Ascending aorta (tissue), 2 donors: ENCODE measurements at regions not wholly inside any gene's neighbourhood (a gene's known extent, or its start where the extent isn't known, plus 50 kb on each side); places are given as distances from the start of the nearest gene placed in this dataset.

Experiments used
- DNase-seq, 2 donors: peaks; one replicate each; pipeline ENCODE4 v3.0.0-alpha.2; 2019; ENCODE audit warnings: low spot score in 2 of 2
- H3K27ac ChIP-seq, 2 donors: fragments of 200-600 bp; sonication (generic); one replicate each; pipeline ENCODE4 v1.5.1; 2016 to 2017; ENCODE audit warnings: mild to moderate bottlenecking in 1 of 2
- H3K27me3 ChIP-seq: fragments of 200-600 bp; sonication (generic); one replicate; pipeline ENCODE4 v1.5.1; 2017
- H3K36me3 ChIP-seq, 2 donors: fragments of 200-600 bp; sonication (generic); one replicate each; pipeline ENCODE4 v1.5.1; 2016
- H3K4me1 ChIP-seq, 2 donors: fragments of 200-600 bp; sonication (generic); one replicate each; pipeline ENCODE4 v1.5.1; 2016 to 2017; ENCODE audit warnings: mild to moderate bottlenecking in 1 of 2
- H3K4me3 ChIP-seq, 2 donors: fragments of 200-600 bp; sonication (generic); one replicate each; pipeline ENCODE4 v1.5.1; 2016 to 2017; ENCODE audit warnings: mild to moderate bottlenecking in 1 of 2
- H3K9me3 ChIP-seq, 2 donors: fragments of 200-600 bp; sonication (generic); one replicate each; pipeline ENCODE4 v1.5.1; 2016
- intact Hi-C: fragments of 100-400 bp; cut with DNase I; formaldehyde crosslinking; loops from one replicate; pipeline ENCODE4 v1.15.1; 2023
- TF ChIP-seq, protein P1 (sequence below), 3 experiments: fragments of 200-600 bp in 2 of 3; fragments of 450-650 bp in 1 of 3; sonication (generic) in 2 of 3; IDR thresholded peaks; one replicate each; pipeline ENCODE4 v1.5.1; 2016 to 2019; ENCODE audit warnings: antibody characterized with exemption in 3 of 3, mild to moderate bottlenecking in 1 of 3, moderate library complexity in 1 of 3

DNA sequence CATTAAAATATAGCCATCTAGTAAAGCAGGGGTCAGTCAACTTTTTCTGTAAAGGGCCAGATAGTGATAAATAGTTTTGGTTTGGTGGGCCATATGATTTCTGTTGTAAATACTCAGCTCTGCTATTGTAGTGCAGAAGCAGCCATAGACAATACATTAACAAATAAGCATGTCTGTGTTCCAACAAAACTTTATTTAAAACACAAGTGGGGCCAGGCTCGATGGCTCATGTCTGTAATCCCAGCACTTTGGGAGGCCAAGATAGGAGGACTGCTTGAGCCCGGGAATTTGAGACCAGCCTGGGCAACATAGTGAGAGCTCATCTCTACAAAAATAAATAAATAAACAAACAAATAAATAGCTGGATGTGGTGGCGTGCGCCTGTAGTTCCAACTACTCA, 60.8 kb upstream of the TANC2 start:
- no peaks in the 10 kb centered on the region for H3K36me3 ChIP-seq
- H3K27ac ChIP-seq: no peak overlapping the region
- TF ChIP-seq, protein P1, sequence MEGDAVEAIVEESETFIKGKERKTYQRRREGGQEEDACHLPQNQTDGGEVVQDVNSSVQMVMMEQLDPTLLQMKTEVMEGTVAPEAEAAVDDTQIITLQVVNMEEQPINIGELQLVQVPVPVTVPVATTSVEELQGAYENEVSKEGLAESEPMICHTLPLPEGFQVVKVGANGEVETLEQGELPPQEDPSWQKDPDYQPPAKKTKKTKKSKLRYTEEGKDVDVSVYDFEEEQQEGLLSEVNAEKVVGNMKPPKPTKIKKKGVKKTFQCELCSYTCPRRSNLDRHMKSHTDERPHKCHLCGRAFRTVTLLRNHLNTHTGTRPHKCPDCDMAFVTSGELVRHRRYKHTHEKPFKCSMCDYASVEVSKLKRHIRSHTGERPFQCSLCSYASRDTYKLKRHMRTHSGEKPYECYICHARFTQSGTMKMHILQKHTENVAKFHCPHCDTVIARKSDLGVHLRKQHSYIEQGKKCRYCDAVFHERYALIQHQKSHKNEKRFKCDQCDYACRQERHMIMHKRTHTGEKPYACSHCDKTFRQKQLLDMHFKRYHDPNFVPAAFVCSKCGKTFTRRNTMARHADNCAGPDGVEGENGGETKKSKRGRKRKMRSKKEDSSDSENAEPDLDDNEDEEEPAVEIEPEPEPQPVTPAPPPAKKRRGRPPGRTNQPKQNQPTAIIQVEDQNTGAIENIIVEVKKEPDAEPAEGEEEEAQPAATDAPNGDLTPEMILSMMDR (IDR thresholded peaks at IDR 0.05): no peak
- H3K9me3 ChIP-seq: no peaks in the 10 kb centered on the region
- no peak overlapping the region for H3K4me3 ChIP-seq
- no peaks in the 10 kb centered on the region for H3K4me1 ChIP-seq
- no peaks in the 10 kb centered on the region for H3K27me3 ChIP-seq
- DNase-seq: no peak
- intact Hi-C loops: no loop called here

- H3K9me3 ChIP-seq: no peaks in the 10 kb centered on the region
- H3K27me3 ChIP-seq: no peaks in the 10 kb centered on the region
- intact Hi-C loops: no loop called here
- H3K4me1 ChIP-seq: peaks cover 4 to 6% of the 10 kb centered on the region in 2 donors
- H3K27ac ChIP-seq: no peak overlapping the region
- TF ChIP-seq, protein P1 (IDR thresholded peaks at IDR 0.05): no peak
- no peak for DNase-seq
- H3K4me3 ChIP-seq: no peak overlapping the region
- H3K36me3 ChIP-seq: no peaks in the 10 kb centered on the region
These were observed 63.4 kb upstream of the TANC2 start for GRCh38 chr17:62902531-62903220.

GRCh38 chr17:62901544-62901943, 64.5 kb upstream of the TANC2 start:
- Histone ChIP-seq H3K9me3 (no peaks in the 10 kb centered on the region), H3K4me3 (no peak overlapping the region), H3K27me3 (no peaks in the 10 kb centered on the region), H3K36me3 (no peaks in the 10 kb centered on the region), H3K4me1 (peaks cover 6 to 10% of the 10 kb centered on the region in 2 donors), H3K27ac (no peak overlapping the region)
- intact Hi-C loops: no loop called here
- no peak for DNase-seq
- TF ChIP-seq, protein P1 (IDR thresholded peaks at IDR 0.05): no peak

DNA sequence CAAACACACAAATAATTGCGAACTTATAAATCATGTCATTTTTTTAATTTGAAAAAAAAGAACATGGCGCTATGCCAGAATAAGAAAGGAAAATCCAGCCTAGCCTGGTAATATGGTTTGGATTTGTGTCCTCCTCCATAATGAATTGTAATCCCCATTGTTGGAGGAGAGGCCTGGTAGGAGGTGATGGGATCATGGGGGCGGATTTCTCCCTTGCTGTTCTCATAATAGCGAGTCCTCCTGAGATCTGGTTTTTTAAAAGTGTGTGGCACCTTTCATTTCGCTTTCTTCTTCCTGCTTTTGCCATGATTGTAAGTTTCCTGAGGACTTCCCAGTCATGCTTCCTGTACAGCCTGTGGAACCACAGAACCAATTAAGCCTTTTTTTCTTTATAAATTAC, 65.9 kb upstream of the TANC2 start:
- H3K36me3 ChIP-seq: no peaks in the 10 kb centered on the region
- H3K9me3 ChIP-seq: no peaks in the 10 kb centered on the region
- peaks cover 6 to 10% of the 10 kb centered on the region in 2 donors for H3K4me1 ChIP-seq
- no peaks in the 10 kb centered on the region for H3K27me3 ChIP-seq
- intact Hi-C loops: no loop called here
- H3K27ac ChIP-seq: no peak overlapping the region
- no peak for DNase-seq
- TF ChIP-seq, protein P1 (IDR thresholded peaks at IDR 0.05): no peak
- H3K4me3 ChIP-seq: no peak overlapping the region

GRCh38 chr17:62899361-62899760, 66.7 kb upstream of the TANC2 start:
- H3K27me3 ChIP-seq: no peaks in the 10 kb centered on the region
- no peak overlapping the region for H3K4me3 ChIP-seq
- H3K36me3 ChIP-seq: no peaks in the 10 kb centered on the region
- DNase-seq: no peak
- TF ChIP-seq, protein P1 (IDR thresholded peaks at IDR 0.05): no peak
- H3K9me3 ChIP-seq: no peaks in the 10 kb centered on the region
- no peak overlapping the region for H3K27ac ChIP-seq
- peaks cover 6 to 10% of the 10 kb centered on the region in 2 donors for H3K4me1 ChIP-seq
- intact Hi-C loops: no loop called here
